OCI-LY7 (cell line): ENCODE measurements at regions not wholly inside any gene's neighbourhood (a gene's known extent, or its start where the extent isn't known, plus 50 kb on each side); places are given as distances from the start of the nearest gene placed in this dataset.

Experiments used
- CTCF ChIP-seq: fragments of 200-600 bp; sonication (generic); conservative IDR thresholded peaks from 2 replicates; pipeline ENCODE4 v1.5.1; 2014; ENCODE audit warnings: mild to moderate bottlenecking, antibody characterized with exemption, low read length, moderate library complexity, mixed read lengths
- EZH2phosphoT487 ChIP-seq: fragments of 200-600 bp; sonication (generic); IDR thresholded peaks from 2 replicates; pipeline ENCODE4 v1.6.1; 2018; ENCODE audit warnings: low read depth, borderline replicate concordance, mild to moderate bottlenecking, mixed run types, antibody characterized with exemption, low read length, moderate library complexity, mixed read lengths

GRCh38 chr18:67192535-67192934, 324.0 kb downstream of the DSEL start:
- TF ChIP-seq CTCF (no peak), EZH2phosphoT487 (no peak)
